MM.1S (cell line): ENCODE measurements at regions not wholly inside any gene's neighbourhood (a gene's known extent, or its start where the extent isn't known, plus 50 kb on each side); places are given as distances from the start of the nearest gene placed in this dataset.

ENCODE experiments used
- EZH2phosphoT487 ChIP-seq: fragments of 300-600 bp; sonication (generic); IDR thresholded peaks from 2 replicates; pipeline ENCODE4 v1.6.1; 2018; ENCODE audit warnings: antibody characterized with exemption, low read length
- TF ChIP-seq, protein P1 (sequence below): fragments of 300-600 bp; sonication (generic); IDR thresholded peaks from 2 replicates; pipeline ENCODE4 v1.5.1; 2016; ENCODE audit warnings: antibody characterized with exemption, low read length, mixed read lengths

GRCh38 chr4:92111493-92111892, 192.3 kb upstream of the GRID2 start:
- TF ChIP-seq, protein P1, sequence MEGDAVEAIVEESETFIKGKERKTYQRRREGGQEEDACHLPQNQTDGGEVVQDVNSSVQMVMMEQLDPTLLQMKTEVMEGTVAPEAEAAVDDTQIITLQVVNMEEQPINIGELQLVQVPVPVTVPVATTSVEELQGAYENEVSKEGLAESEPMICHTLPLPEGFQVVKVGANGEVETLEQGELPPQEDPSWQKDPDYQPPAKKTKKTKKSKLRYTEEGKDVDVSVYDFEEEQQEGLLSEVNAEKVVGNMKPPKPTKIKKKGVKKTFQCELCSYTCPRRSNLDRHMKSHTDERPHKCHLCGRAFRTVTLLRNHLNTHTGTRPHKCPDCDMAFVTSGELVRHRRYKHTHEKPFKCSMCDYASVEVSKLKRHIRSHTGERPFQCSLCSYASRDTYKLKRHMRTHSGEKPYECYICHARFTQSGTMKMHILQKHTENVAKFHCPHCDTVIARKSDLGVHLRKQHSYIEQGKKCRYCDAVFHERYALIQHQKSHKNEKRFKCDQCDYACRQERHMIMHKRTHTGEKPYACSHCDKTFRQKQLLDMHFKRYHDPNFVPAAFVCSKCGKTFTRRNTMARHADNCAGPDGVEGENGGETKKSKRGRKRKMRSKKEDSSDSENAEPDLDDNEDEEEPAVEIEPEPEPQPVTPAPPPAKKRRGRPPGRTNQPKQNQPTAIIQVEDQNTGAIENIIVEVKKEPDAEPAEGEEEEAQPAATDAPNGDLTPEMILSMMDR, result no peak
- no peak for TF ChIP-seq EZH2phosphoT487
